SK-N-SH (cell line): ENCODE measurements at regions not wholly inside any gene's neighbourhood (a gene's known extent, or its start where the extent isn't known, plus 50 kb on each side); places are given as distances from the start of the nearest gene placed in this dataset.

ENCODE experiments used
- CHD2 ChIP-seq: fragments of 150-350 bp; IDR thresholded peaks from 2 replicates; pipeline ENCODE4 v1.6.1; 2018; ENCODE audit warnings: low read length; ENCODE audit not compliant: partially characterized antibody
- CTCF ChIP-seq: fragments of 200-600 bp; sonication (generic); IDR thresholded peaks from 2 replicates; pipeline ENCODE4 v1.6.1; 2017; ENCODE audit warnings: antibody characterized with exemption, mild to moderate bottlenecking, moderate library complexity
- FOSL2 ChIP-seq: IDR thresholded peaks from 2 replicates; pipeline ENCODE4 v1.4.0; 2012; ENCODE audit warnings: low read depth, mild to moderate bottlenecking, moderate library complexity, borderline replicate concordance
- FOXJ3 ChIP-seq: sonication (generic); formaldehyde crosslinking; IDR thresholded peaks from 2 replicates; pipeline ENCODE4 v1.5.1; 2020; ENCODE audit warnings: mild to moderate bottlenecking, missing genetic modification reagents
- JUND ChIP-seq: IDR thresholded peaks from 2 replicates; pipeline ENCODE4 v1.4.0; 2012
- MXI1 ChIP-seq: IDR thresholded peaks from 2 replicates; pipeline ENCODE4 v1.6.1; 2012; ENCODE audit warnings: mild to moderate bottlenecking, low read depth, low read length, improper control_type of control experiment
- NFIC ChIP-seq: IDR thresholded peaks from 2 replicates; pipeline ENCODE4 v1.4.0; 2012; ENCODE audit warnings: borderline replicate concordance
- PBX3 ChIP-seq: IDR thresholded peaks from 2 replicates; pipeline ENCODE4; 2012
- POLR2AphosphoS5 ChIP-seq: IDR thresholded peaks from 2 replicates; pipeline ENCODE4 v1.6.1; 2012; ENCODE audit warnings: low read depth, low read length
- RCOR1 ChIP-seq: fragments of 150-350 bp; IDR thresholded peaks from 2 replicates; pipeline ENCODE4 v1.6.1; 2017; ENCODE audit warnings: antibody characterized with exemption, low read length
- SMC3 ChIP-seq: IDR thresholded peaks from 2 replicates; pipeline ENCODE4 v1.6.1; 2012; ENCODE audit warnings: low read depth, low read length, improper control_type of control experiment
- TCF12 ChIP-seq: IDR thresholded peaks from 2 replicates; pipeline ENCODE4 v1.4.0; 2012
- TF ChIP-seq, protein P1 (sequence below): IDR thresholded peaks from 2 replicates; pipeline ENCODE4 v1.4.0; 2012; ENCODE audit warnings: low read depth, borderline replicate concordance

GRCh38 chr9:111148052-111149017 lies 110.1 kb upstream of the LPAR1 start:
- no peak for TF ChIP-seq POLR2AphosphoS5
- TF ChIP-seq TCF12, result no peak
- TF ChIP-seq RCOR1, result no peak; the same call in 1 of the 2 replicates
- TF ChIP-seq CTCF, result no peak
- TF ChIP-seq SMC3, result no peak
- TF ChIP-seq MXI1, result no peak
- no peak for TF ChIP-seq PBX3
- TF ChIP-seq FOXJ3, result no peak
- no peak for TF ChIP-seq JUND
- TF ChIP-seq, protein P1, sequence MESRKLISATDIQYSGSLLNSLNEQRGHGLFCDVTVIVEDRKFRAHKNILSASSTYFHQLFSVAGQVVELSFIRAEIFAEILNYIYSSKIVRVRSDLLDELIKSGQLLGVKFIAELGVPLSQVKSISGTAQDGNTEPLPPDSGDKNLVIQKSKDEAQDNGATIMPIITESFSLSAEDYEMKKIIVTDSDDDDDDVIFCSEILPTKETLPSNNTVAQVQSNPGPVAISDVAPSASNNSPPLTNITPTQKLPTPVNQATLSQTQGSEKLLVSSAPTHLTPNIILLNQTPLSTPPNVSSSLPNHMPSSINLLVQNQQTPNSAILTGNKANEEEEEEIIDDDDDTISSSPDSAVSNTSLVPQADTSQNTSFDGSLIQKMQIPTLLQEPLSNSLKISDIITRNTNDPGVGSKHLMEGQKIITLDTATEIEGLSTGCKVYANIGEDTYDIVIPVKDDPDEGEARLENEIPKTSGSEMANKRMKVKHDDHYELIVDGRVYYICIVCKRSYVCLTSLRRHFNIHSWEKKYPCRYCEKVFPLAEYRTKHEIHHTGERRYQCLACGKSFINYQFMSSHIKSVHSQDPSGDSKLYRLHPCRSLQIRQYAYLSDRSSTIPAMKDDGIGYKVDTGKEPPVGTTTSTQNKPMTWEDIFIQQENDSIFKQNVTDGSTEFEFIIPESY, result no peak
- TF ChIP-seq FOSL2, result no peak
- TF ChIP-seq NFIC, result no peak
- no peak for TF ChIP-seq CHD2
